ENCODE measurements at regions not wholly inside any gene's neighbourhood (a gene's known extent, or its start where the extent isn't known, plus 50 kb on each side); places are given as distances from the start of the nearest gene placed in this dataset.

DNA sequence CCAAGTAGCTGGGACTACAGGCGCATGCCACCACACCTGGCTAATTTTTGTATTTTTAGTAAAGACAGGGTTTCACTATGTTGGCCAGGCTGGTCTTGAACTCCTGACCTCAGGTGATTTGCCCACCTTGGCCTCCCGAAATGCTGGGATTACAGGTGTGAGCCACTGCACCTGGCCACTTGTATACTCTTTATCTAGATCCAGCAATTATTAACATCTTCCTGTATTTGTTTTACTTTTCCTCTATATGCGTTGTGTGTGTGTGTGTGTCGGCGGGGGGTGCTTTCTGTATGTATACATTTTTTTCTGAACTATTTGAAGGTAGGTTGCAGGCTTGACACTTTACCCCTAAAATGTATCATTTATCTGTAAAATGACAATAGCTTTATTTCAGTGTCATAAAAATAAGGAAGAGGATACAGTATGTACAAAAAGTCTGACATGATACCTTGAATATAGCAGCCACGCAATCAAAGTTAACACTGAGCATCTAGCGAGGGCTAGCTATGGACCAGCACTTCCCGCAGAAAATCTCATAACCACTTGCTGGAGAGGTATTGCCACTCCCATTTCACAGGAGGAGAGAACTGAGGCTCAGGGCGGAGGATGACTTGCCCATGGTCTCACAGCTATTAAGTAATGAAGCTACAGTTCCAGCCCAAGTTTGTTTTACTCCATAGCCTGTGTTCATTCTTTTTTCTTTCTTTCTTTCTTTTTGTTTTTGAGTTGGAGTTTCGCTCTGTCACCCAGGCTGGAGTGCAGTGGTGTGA lies 251.3 kb downstream of the MYCN start:
- Histone ChIP-seq H3K4me3 (ENCODE audit: severe bottlenecking) (no peak overlapping the region), H3K27ac (ENCODE audit: poor library complexity, severe bottlenecking) (no peak overlapping the region), H3K27me3 (ENCODE audit: insufficient read depth, poor library complexity, severe bottlenecking) (no peaks in the 10 kb centered on the region), H3K9me3 (ENCODE audit: severe bottlenecking) (no peaks in the 10 kb centered on the region), H3K4me1 (ENCODE audit: insufficient read depth, poor library complexity, severe bottlenecking) (no peaks in the 10 kb centered on the region), H3K36me3 (ENCODE audit: low read depth) (no peaks in the 10 kb centered on the region)
- DNase-seq (ENCODE audit: low spot score), result no peak
- TF ChIP-seq, protein P1, sequence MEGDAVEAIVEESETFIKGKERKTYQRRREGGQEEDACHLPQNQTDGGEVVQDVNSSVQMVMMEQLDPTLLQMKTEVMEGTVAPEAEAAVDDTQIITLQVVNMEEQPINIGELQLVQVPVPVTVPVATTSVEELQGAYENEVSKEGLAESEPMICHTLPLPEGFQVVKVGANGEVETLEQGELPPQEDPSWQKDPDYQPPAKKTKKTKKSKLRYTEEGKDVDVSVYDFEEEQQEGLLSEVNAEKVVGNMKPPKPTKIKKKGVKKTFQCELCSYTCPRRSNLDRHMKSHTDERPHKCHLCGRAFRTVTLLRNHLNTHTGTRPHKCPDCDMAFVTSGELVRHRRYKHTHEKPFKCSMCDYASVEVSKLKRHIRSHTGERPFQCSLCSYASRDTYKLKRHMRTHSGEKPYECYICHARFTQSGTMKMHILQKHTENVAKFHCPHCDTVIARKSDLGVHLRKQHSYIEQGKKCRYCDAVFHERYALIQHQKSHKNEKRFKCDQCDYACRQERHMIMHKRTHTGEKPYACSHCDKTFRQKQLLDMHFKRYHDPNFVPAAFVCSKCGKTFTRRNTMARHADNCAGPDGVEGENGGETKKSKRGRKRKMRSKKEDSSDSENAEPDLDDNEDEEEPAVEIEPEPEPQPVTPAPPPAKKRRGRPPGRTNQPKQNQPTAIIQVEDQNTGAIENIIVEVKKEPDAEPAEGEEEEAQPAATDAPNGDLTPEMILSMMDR (IDR thresholded peaks at IDR 0.05; ENCODE audit: poor library complexity, severe bottlenecking), result no peak
- no peak for ATAC-seq (ENCODE audit: low read depth)

DNA sequence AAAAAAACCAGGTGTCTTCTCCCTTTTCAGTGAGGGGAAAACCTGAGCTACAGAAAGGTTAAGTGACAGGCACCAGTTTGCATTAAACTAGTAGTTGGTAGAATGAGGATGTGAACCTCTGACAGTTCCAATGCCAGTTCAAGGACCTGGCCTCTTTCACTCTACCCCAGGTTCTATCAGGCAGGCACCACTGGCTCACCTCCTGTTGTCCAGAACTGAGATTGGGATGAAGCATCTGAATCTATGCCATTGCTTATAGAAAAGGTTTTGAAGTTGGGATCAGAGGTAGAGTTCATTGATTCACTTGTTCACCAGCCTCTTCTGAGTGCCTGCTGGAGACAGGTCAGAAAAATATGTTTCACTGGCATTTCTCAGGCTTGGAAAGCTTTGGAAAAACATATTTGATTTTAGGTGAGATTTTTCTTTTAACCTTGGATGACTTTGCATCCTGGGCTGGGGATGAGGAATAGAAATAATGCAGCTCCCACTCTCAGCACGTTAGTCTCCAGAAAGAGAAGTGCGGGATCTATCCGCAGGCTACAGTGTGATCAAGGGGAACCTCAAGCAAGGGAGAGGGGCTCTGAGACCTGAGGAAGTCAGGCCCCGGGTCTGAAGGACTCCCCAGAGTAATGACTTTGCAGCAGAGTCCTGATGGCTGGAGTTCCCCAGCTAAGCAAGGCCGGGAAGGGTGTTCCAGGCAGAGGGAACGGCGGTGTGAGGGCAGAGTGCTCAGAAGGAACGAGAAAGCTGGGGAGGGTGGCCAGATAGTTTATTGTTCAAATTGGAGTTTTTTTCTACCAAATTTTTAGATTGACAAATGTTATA lies 250.3 kb downstream of the MYCN start:
- TF ChIP-seq, protein P1 (IDR thresholded peaks at IDR 0.05; ENCODE audit: poor library complexity, severe bottlenecking), result no peak

DNA sequence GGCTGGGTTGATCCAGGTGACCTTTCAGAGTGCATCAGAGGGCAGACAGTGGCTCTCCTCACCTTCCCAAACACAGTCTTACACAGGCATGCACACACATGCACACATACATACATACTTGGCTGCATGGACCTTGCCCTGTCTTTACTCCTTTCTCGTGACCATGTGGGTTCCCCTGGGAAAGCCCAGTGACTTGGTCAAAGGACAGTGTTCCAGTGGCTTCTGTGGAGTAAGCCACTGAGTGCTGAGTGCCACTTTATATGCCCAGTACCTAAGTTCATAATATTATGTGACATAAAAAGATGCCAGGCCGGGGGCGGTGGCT lies 249.4 kb downstream of the MYCN start:
- Histone ChIP-seq H3K27ac (ENCODE audit: poor library complexity, severe bottlenecking) (no peak overlapping the region), H3K4me3 (ENCODE audit: severe bottlenecking) (no peak overlapping the region), H3K9me3 (ENCODE audit: severe bottlenecking) (no peaks in the 10 kb centered on the region), H3K4me1 (ENCODE audit: insufficient read depth, poor library complexity, severe bottlenecking) (no peaks in the 10 kb centered on the region), H3K27me3 (ENCODE audit: insufficient read depth, poor library complexity, severe bottlenecking) (no peaks in the 10 kb centered on the region), H3K36me3 (ENCODE audit: low read depth) (no peaks in the 10 kb centered on the region)
- DNase-seq (ENCODE audit: low spot score), result no peak
- TF ChIP-seq, protein P1 (IDR thresholded peaks at IDR 0.05; ENCODE audit: poor library complexity, severe bottlenecking), result no peak
- ATAC-seq (ENCODE audit: low read depth), result no peak

More for the DNA sequence above, 250.3 kb downstream of the MYCN start:
- Histone ChIP-seq H3K27me3 (ENCODE audit: insufficient read depth, poor library complexity, severe bottlenecking) (no peaks in the 10 kb centered on the region), H3K36me3 (ENCODE audit: low read depth) (no peaks in the 10 kb centered on the region), H3K4me3 (ENCODE audit: severe bottlenecking) (no peak overlapping the region), H3K27ac (ENCODE audit: poor library complexity, severe bottlenecking) (no peak overlapping the region), H3K4me1 (ENCODE audit: insufficient read depth, poor library complexity, severe bottlenecking) (no peaks in the 10 kb centered on the region), H3K9me3 (ENCODE audit: severe bottlenecking) (no peaks in the 10 kb centered on the region)
- ATAC-seq (ENCODE audit: low read depth), result no peak
- no peak for DNase-seq (ENCODE audit: low spot score)

DNA sequence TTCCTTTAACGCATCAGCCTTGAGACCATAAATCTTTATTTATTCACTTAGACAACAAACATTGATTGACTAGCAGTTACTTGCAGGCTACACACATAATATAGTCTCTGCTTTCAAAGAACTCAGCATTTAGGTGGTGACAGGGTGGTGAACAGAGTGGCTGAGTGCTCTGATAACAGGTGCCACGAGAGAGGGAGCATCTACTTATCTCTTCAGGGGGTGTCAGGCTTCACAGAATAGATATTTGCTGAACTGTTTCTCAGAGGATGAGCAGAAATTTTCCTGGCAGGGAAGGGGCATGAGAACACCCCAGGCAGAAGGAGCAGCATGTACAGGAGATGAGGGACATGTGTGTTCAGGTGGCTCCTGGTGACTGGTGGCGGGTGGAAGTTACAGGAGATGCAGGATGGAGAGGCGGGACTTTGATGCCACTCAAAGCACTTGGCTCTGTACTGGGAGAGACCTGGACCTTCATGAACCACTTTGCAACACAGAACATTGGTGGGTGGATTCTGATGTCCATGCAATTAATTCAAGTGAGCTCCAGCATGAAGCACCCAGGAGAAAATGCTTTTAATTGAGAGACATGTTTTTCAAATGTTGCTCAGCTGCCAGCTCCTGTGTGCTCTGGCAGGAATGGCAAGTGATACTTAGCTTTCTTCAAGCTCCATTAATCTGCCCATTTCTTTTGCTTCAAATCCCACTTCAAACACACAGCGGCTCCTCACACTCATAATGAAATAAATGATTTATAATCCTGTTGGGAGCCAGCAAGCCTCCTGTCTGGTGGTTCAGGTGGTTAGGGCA lies 248.9 kb downstream of the MYCN start:
- Histone ChIP-seq H3K4me3 (ENCODE audit: severe bottlenecking) (no peak overlapping the region), H3K36me3 (ENCODE audit: low read depth) (no peaks in the 10 kb centered on the region), H3K4me1 (ENCODE audit: insufficient read depth, poor library complexity, severe bottlenecking) (no peaks in the 10 kb centered on the region), H3K9me3 (ENCODE audit: severe bottlenecking) (no peaks in the 10 kb centered on the region), H3K27me3 (ENCODE audit: insufficient read depth, poor library complexity, severe bottlenecking) (no peaks in the 10 kb centered on the region), H3K27ac (ENCODE audit: poor library complexity, severe bottlenecking) (no peak overlapping the region)
- TF ChIP-seq, protein P1 (IDR thresholded peaks at IDR 0.05; ENCODE audit: poor library complexity, severe bottlenecking), result no peak
- DNase-seq (ENCODE audit: low spot score) (no peak), ATAC-seq (ENCODE audit: low read depth) (no peak)

Data from RWPE2 (cell line).